ENCODE measurements at regions not wholly inside any gene's neighbourhood (a gene's known extent, or its start where the extent isn't known, plus 50 kb on each side); places are given as distances from the start of the nearest gene placed in this dataset.
"Not testable (repeated sequence)": the region's sequence is repeated elsewhere in the genome, so short reads cannot be mapped to it uniquely, and the experiment has no call there.

- TF ChIP-seq POLR2A, CTCF (IDR thresholded peaks at IDR 0.05): not testable (repeated sequence)
These were observed 133.4 kb upstream of the ROPN1B start for GRCh38 chr3:125835562-125835961.

All from gastroesophageal sphincter (tissue), 3 donors.